Mesodermal cell (in vitro differentiated cells): ENCODE measurements at regions not wholly inside any gene's neighbourhood (a gene's known extent, or its start where the extent isn't known, plus 50 kb on each side); places are given as distances from the start of the nearest gene placed in this dataset.
A peak's percentile ranks its signal among the peaks of the same experiment; 100 is the strongest.

Source experiments
- H3K27ac ChIP-seq: 2 replicates; pipeline ENCODE4 v1.7.0; 2013; ENCODE audit warnings: mild to moderate bottlenecking, low read depth, low read length, moderate library complexity; ENCODE audit not compliant: severe bottlenecking
- H3K36me3 ChIP-seq: 2 replicates; pipeline ENCODE4 v1.7.1; 2013; ENCODE audit warnings: mild to moderate bottlenecking, low read length, moderate library complexity; ENCODE audit not compliant: control insufficient read depth, insufficient read depth
- H3K4me1 ChIP-seq: one replicate; pipeline ENCODE4 v1.7.1; 2013; ENCODE audit warnings: mild to moderate bottlenecking, low read length; ENCODE audit not compliant: insufficient read depth, control insufficient read depth, poor library complexity, severe bottlenecking
- H3K4me3 ChIP-seq: 2 replicates; pipeline ENCODE4 v1.7.0; 2013; ENCODE audit warnings: low read length, control low read depth, mild to moderate bottlenecking; ENCODE audit not compliant: insufficient read depth, poor library complexity, severe bottlenecking; ENCODE audit errors: extremely low read depth
- H3K9me3 ChIP-seq: 2 replicates; pipeline ENCODE4 v1.7.1; 2013; ENCODE audit warnings: mild to moderate bottlenecking, low read length, moderate library complexity; ENCODE audit not compliant: control insufficient read depth
- WGBS, 2 experiments: methylation state at CpG; one replicate each; pipeline ENCODE4 v1.1.5; 2013; ENCODE audit warnings: missing lambda C conversion rate in 2 of 2; ENCODE audit not compliant: insufficient coverage in 2 of 2; 5-methylcytosine and 5-hydroxymethylcytosine counted together

DNA sequence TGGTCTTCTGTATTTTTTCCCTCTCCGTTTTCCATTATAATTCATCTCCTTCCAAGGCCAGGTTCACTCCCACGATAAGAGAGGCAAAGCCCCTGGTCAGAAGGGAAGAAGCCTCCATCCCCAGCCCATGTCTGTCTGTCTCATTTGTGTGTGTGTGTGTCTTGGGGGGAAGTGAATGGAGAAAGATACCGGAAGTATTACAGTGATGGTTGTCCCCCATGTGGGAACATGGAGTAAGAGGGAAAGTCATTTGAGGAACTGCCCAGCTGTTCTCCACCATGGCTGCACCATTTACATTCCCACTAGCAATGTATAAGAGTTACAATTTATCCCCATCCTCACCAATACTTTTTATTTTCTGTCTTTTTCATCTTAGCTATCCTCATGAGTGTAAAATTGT is 113.6 kb upstream of the ATP8B1 start:
- Histone ChIP-seq H3K9me3 (no peaks in the 10 kb centered on the region), H3K4me3 (no peak overlapping the region), H3K4me1 (peaks cover 10% of the 10 kb centered on the region), H3K36me3 (no peaks in the 10 kb centered on the region), H3K27ac (peak overlapping the region; percentile 45)
- 100% methylated on average over 2 of the region's 3 CpGs; no CpG with 5 or more reads in 1 of the 2 experiments for WGBS, 2 experiments

- H3K4me1 ChIP-seq, result peaks cover 10% of the 10 kb centered on the region
- H3K9me3 ChIP-seq, result no peaks in the 10 kb centered on the region
- no peak overlapping the region for H3K4me3 ChIP-seq
- H3K36me3 ChIP-seq, result no peaks in the 10 kb centered on the region
- H3K27ac ChIP-seq, result peak overlapping the region; percentile 45
- 74% methylated on average over 5 of the region's 5 CpGs for WGBS, 2 experiments
Observed at GRCh38 chr18:57915865-57916582, 112.9 kb upstream of the ATP8B1 start.

- H3K4me3 ChIP-seq, result no peak overlapping the region
- peaks cover 10% of the 10 kb centered on the region for H3K4me1 ChIP-seq
- 100% methylated on average over 1 of the region's 2 CpGs; no CpG with 5 or more reads in 1 of the 2 experiments for WGBS, 2 experiments
- H3K36me3 ChIP-seq, result no peaks in the 10 kb centered on the region
- H3K27ac ChIP-seq, result no peak overlapping the region
- no peaks in the 10 kb centered on the region for H3K9me3 ChIP-seq
Observed at GRCh38 chr18:57915248-57915647, 112.1 kb upstream of the ATP8B1 start.

- Histone ChIP-seq H3K4me3 (no peak overlapping the region), H3K9me3 (no peaks in the 10 kb centered on the region), H3K4me1 (peaks cover 16% of the 10 kb centered on the region), H3K36me3 (no peaks in the 10 kb centered on the region), H3K27ac (no peak overlapping the region)
- WGBS, 2 experiments, result 86 to 100% methylated on average over 2 to 4 of the region's 5 CpGs
Observed at GRCh38 chr18:57913686-57914085, 110.6 kb upstream of the ATP8B1 start.

GRCh38 chr18:57910817-57911216 is 107.7 kb upstream of the ATP8B1 start:
- WGBS, 2 experiments, result 81 to 88% methylated on average over 5 to 6 of the region's 7 CpGs
- H3K36me3 ChIP-seq, result no peaks in the 10 kb centered on the region
- peaks cover 6% of the 10 kb centered on the region for H3K4me1 ChIP-seq
- H3K9me3 ChIP-seq, result no peaks in the 10 kb centered on the region
- no peak overlapping the region for H3K4me3 ChIP-seq
- no peak overlapping the region for H3K27ac ChIP-seq

DNA sequence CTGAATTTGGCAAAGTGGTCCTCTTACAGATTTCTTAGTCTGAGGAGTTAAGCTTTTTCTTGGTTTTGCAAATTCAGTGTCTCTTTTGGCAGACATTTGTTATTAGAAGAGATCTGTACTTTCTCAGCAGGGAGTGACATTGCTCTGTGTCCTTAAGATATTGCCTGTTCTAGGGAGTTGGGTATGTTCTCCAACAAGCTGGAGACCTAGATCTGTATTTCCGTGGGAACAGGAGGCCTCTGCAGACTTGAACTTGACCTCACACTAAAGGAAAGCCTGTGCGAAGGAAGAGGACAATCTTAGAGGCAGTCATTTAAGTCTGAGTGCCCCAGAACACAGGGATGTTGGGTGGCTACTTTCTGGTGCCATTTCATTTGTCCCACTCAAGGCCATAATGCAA is 107.0 kb upstream of the ATP8B1 start:
- Histone ChIP-seq H3K4me1 (peaks cover 6% of the 10 kb centered on the region), H3K27ac (no peak overlapping the region), H3K4me3 (no peak overlapping the region), H3K9me3 (no peaks in the 10 kb centered on the region), H3K36me3 (no peaks in the 10 kb centered on the region)
- WGBS, 2 experiments, result 80 to 100% methylated on average over 2 of the region's 2 CpGs

- no peaks in the 10 kb centered on the region for H3K36me3 ChIP-seq
- H3K27ac ChIP-seq, result no peak overlapping the region
- no peaks in the 10 kb centered on the region for H3K9me3 ChIP-seq
- WGBS, 2 experiments, result 73 to 75% methylated on average over 3 to 6 of the region's 7 CpGs
- H3K4me1 ChIP-seq, result peaks cover 6% of the 10 kb centered on the region
- no peak overlapping the region for H3K4me3 ChIP-seq
Observed at GRCh38 chr18:57909620-57910019, 106.5 kb upstream of the ATP8B1 start.

DNA sequence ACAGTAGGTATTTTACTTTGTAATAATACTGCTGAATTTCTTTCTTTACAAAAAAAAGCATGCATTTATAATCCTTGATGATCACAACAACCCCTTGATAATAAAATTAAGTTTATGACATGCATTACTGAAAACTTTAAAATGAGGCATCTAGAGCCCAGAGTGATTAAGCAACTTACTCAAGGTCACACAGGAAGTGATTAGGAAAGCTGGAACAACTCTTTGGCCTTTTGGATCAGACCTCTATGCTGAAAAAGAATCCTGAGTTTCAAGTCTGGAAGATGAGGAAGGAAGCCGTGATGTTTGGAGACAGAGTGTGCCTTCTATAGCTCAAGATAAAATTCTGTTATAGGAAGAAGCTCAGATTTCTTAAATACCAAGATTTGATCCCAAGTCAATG is 105.0 kb upstream of the ATP8B1 start:
- H3K4me1 ChIP-seq, result peaks cover 6% of the 10 kb centered on the region
- H3K27ac ChIP-seq, result no peak overlapping the region
- H3K4me3 ChIP-seq, result no peak overlapping the region
- H3K36me3 ChIP-seq, result no peaks in the 10 kb centered on the region
- no peaks in the 10 kb centered on the region for H3K9me3 ChIP-seq
- 100% methylated on average over 1 of the region's 1 CpG; no CpG with 5 or more reads in 1 of the 2 experiments for WGBS, 2 experiments

DNA sequence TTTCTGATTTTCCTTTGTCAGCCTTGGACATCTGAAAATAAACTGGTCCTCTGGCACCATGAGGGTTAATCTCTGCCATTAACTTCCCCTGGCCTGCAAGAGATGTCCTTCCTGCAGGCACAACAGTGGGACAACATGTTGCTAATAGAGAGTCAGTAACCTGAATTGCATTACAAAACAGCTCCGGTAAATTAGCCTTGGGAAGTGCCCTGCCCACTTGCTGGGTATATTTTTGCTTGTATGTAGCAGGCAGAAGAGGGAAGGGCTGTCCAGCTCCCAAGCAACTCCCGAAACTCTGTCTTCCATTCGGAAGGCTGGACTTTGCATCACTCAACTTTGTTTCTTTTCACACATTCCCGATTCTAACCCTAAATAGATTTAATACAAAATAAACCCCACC is 104.4 kb upstream of the ATP8B1 start:
- Histone ChIP-seq H3K4me1 (peaks cover 6% of the 10 kb centered on the region), H3K9me3 (no peaks in the 10 kb centered on the region), H3K4me3 (no peak overlapping the region), H3K27ac (no peak overlapping the region), H3K36me3 (no peaks in the 10 kb centered on the region)
- WGBS, 2 experiments, result 13 to 65% methylated on average over 1 to 3 of the region's 4 CpGs

DNA sequence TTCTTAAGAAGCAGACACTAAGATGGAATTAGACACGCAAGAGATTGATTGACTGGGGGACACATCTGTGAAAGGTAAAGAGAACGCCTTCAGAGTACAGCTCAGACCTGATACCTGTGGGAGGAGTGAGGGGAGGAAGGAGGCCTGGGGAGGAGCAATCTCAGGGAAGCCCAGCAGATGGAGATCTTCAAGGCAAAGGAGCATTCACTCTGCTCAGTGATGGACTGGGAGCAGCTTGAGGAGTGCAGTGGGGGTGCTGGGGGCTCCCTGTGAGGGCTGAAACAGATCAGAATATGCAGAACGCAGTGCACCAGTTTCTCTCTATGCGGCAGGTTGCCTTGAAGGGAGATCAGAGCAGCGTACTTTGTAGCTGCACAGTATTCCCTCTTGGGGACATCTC is 103.7 kb upstream of the ATP8B1 start:
- Histone ChIP-seq H3K9me3 (no peaks in the 10 kb centered on the region), H3K4me3 (no peak overlapping the region), H3K27ac (no peak overlapping the region), H3K36me3 (no peaks in the 10 kb centered on the region), H3K4me1 (peaks cover 6% of the 10 kb centered on the region)
- 85 to 91% methylated on average over 4 to 5 of the region's 5 CpGs for WGBS, 2 experiments

- Histone ChIP-seq H3K9me3 (no peaks in the 10 kb centered on the region), H3K36me3 (no peaks in the 10 kb centered on the region), H3K27ac (no peak overlapping the region), H3K4me3 (no peak overlapping the region), H3K4me1 (no peaks in the 10 kb centered on the region)
Observed at GRCh38 chr18:57904535-57904934, 101.4 kb upstream of the ATP8B1 start.
